ENCODE measurements at regions not wholly inside any gene's neighbourhood (a gene's known extent, or its start where the extent isn't known, plus 50 kb on each side); places are given as distances from the start of the nearest gene placed in this dataset.

DNA sequence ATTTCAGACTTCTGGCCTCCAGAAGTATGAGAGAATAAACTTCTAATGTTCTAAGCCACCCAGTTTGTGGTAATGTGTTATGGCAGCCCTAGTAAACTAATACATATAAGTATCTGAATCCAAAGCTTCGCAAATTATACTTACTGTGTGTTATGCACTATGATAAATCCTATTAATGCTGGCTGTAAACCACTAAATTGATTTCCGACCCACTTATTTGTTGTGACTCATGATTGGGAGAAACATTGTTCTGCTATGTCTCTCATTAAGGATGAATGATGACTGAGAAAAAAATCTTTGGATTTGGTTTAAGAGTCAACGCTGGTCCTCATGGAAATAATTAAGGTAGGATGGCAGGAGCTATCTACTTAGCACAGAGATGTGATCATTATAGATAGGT, 62.0 kb downstream of the FZD4 start:
- TF ChIP-seq TAF1 (IDR thresholded peaks at IDR 0.05; ENCODE audit: low read depth, low read length) (no peak), CTCF (IDR thresholded peaks at IDR 0.05; ENCODE audit: control extremely low read depth in 1 of 3, insufficient read depth in 1 of 3, low read depth in 1 of 3, low read length in 3 of 3) (no peak)
